ENCODE measurements at regions not wholly inside any gene's neighbourhood (a gene's known extent, or its start where the extent isn't known, plus 50 kb on each side); places are given as distances from the start of the nearest gene placed in this dataset.
"Not testable (repeated sequence)": the region's sequence is repeated elsewhere in the genome, so short reads cannot be mapped to it uniquely, and the experiment has no call there.

DNA sequence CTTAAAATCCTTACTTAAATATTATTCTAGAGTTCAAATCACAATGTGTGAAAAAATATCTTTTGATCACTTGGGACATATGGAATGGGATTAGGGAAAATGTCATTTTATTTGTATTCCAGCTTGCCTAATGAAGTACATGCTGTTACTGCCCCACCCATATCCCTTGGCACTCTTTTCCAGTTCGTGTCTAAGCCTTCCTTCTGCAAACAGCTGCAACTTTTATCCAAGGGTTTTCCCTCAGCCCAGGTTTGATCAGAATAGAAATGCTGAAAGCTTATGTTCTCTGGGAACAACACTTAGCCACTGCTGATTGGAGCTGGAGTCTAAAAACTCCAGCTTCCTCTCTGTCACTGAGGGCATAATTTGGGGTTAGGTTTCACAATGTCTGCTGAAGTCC is 214.1 kb upstream of the FAM3C start:
- no peak overlapping the region for H3K4me3 ChIP-seq (ENCODE audit: low read depth, low read length)
- TF ChIP-seq CTCF (IDR thresholded peaks at IDR 0.05; ENCODE audit: low read depth, low read length, missing control alignments) = no peak
- no peak for DNase-seq (ENCODE audit: low read depth)

DNA sequence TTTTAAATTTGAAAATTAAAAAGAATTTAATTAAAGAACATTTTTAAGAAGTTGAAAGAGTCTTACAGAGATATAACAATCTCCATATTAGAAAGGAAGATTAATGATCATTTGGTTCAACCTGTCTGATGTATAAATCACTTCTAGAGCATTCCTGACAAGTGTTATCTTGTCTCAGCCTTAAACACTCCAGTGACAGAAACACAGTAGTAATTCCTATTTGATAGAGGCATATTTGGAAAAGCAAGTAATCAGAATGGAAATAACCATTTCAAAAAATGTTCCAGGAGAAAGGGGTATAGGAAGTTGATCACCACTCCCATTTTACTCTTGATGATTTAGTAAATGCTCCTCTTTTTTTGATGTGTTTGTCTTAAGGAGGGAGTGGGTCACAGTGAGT is 213.1 kb upstream of the FAM3C start:
- no peak for DNase-seq (ENCODE audit: low read depth)
- H3K4me3 ChIP-seq (ENCODE audit: low read depth, low read length) = no peak overlapping the region
- TF ChIP-seq CTCF (IDR thresholded peaks at IDR 0.05; ENCODE audit: low read depth, low read length, missing control alignments) = no peak

DNA sequence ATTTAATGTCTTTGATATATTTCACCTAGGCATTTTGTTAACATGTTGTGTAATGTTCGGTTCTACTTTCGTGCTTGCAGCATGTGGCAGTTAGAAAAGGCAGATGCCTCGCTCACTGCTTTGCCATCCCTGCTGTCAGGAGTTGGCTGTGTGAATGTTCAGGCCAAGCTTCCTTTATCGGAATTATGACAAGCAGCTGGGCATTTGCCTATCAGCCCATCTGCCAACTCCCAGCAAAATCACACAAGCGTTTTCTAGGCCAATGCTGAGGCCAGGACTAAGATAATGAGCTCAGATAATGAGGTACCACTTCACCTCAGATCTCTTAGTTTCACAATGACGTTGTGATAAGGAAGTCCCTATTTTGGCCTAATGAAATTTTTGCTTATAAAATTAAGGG is 212.7 kb upstream of the FAM3C start:
- no peak for DNase-seq (ENCODE audit: low read depth)
- TF ChIP-seq CTCF (IDR thresholded peaks at IDR 0.05; ENCODE audit: low read depth, low read length, missing control alignments) = no peak
- H3K4me3 ChIP-seq (ENCODE audit: low read depth, low read length) = no peak overlapping the region

GRCh38 chr7:121608183-121608582 is 212.1 kb upstream of the FAM3C start:
- H3K4me3 ChIP-seq (ENCODE audit: low read depth, low read length); DNase-seq (ENCODE audit: low read depth): not testable (repeated sequence)

DNA sequence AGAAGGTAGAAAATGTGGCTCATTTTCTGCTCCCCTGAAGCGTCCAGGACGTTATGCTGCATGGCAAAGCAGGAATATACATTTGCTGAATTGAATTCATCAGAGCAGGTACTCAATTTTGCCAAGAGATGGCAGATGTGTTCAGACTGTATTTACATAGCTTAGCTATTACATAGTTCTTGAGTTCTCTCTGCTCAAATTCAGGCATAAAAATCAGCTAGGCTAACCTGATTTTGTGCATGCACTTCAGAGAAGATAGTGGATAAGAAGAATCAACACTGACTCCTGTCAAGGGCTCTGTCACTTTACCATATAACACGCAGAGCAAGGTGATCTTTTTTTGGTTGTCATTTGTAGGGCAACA is 209.2 kb upstream of the FAM3C start:
- no peak for DNase-seq (ENCODE audit: low read depth)
- no peak for TF ChIP-seq CTCF (IDR thresholded peaks at IDR 0.05; ENCODE audit: low read depth, low read length, missing control alignments)
- H3K4me3 ChIP-seq (ENCODE audit: low read depth, low read length) = no peak overlapping the region

- DNase-seq (ENCODE audit: low read depth) = no peak
- no peak for TF ChIP-seq CTCF (IDR thresholded peaks at IDR 0.05; ENCODE audit: low read depth, low read length, missing control alignments)
- H3K4me3 ChIP-seq (ENCODE audit: low read depth, low read length) = no peak overlapping the region
Observed at GRCh38 chr7:121604627-121605316, 208.7 kb upstream of the FAM3C start.

- DNase-seq (ENCODE audit: low read depth) = no peak
- no peak overlapping the region for H3K4me3 ChIP-seq (ENCODE audit: low read depth, low read length)
- TF ChIP-seq CTCF (IDR thresholded peaks at IDR 0.05; ENCODE audit: low read depth, low read length, missing control alignments) = no peak
Observed at GRCh38 chr7:121603886-121604285, 207.8 kb upstream of the FAM3C start.

Measured in GM12864 (cell line).